ENCODE measurements at regions not wholly inside any gene's neighbourhood (a gene's known extent, or its start where the extent isn't known, plus 50 kb on each side); places are given as distances from the start of the nearest gene placed in this dataset.

DNA sequence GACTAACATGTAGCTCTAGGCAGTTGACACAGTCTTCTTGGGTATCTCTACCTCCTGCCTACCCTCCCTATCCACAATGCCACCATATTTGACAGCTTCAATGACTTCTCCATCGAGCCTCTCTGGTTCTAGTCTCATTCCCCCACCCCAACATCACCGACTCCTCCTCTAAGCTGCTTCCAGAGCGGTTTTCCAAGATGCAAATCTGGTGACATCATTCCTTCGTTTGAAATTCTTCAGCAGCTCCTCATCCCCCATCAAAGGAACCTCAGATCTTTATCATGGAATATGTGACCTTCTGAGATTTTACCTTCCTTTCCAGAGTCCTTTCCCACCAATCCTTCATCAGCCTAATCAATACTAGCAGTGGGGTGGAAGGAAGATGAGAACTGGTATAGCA lies 352.4 kb upstream of the RUNX1 start:
- TF ChIP-seq, protein P1, sequence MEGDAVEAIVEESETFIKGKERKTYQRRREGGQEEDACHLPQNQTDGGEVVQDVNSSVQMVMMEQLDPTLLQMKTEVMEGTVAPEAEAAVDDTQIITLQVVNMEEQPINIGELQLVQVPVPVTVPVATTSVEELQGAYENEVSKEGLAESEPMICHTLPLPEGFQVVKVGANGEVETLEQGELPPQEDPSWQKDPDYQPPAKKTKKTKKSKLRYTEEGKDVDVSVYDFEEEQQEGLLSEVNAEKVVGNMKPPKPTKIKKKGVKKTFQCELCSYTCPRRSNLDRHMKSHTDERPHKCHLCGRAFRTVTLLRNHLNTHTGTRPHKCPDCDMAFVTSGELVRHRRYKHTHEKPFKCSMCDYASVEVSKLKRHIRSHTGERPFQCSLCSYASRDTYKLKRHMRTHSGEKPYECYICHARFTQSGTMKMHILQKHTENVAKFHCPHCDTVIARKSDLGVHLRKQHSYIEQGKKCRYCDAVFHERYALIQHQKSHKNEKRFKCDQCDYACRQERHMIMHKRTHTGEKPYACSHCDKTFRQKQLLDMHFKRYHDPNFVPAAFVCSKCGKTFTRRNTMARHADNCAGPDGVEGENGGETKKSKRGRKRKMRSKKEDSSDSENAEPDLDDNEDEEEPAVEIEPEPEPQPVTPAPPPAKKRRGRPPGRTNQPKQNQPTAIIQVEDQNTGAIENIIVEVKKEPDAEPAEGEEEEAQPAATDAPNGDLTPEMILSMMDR (IDR thresholded peaks at IDR 0.05; ENCODE audit: low read depth, low read length, missing control alignments), result no peak
- no peak for DNase-seq (ENCODE audit: extremely low read depth, low read depth)
- H3K4me3 ChIP-seq (replicated peaks; ENCODE audit: low read depth, low read length), result no peak overlapping the region

DNA sequence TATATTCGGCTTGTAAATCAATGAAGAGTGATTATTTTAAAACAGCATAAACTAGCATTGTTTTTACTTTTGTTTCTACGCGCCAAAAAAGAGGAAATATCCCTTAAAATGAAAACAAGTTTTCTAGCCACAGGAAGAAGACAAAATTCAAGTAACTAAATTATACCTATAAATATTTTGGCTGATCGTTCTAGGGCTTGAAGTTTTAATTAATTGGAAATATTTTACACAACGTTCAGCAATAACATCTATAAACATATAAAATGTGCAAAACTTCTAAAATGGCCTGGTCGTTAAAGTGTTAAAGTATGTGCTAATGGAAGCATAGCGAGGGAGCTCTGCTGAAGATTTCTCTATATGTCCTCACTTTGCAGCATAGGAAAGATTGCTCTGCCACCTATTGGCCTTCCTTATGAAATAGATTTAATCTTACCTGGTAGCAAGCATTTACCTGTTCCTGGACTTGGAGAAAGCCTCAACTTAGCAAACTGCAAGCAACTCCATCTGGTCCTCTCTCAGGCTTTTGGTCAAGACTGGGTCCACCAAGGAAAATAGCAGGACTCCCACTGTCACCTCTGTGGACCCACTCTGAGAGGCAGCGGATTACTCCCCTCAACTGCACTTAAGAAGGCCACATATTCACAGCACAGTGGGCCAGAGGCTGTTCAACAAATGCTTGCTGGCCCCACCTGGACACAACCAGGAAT lies 351.3 kb upstream of the RUNX1 start:
- H3K4me3 ChIP-seq (replicated peaks; ENCODE audit: low read depth, low read length), result no peak overlapping the region
- peak; percentile 17 for DNase-seq (ENCODE audit: extremely low read depth, low read depth)
- TF ChIP-seq, protein P1 (IDR thresholded peaks at IDR 0.05; ENCODE audit: low read depth, low read length, missing control alignments), result peak; percentile 35

DNA sequence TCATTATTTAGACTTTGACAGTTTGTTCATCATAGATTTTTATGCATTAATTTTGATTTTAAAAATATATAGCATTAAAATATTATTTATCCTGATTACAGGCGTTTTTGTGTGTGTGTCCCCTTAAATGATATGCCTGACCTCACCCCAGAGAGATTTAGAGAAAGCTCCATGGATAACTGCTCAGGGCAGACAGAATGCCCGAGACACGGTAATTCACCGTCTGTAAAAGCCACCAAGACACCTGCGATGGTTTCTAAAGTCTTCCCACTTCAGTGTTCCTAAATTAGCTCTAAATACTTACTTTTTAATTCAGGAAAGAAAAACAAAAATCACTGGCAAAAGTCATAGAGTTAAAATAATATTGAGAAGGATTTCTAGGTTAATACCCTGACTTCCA lies 350.6 kb upstream of the RUNX1 start:
- TF ChIP-seq, protein P1 (IDR thresholded peaks at IDR 0.05; ENCODE audit: low read depth, low read length, missing control alignments), result no peak
- no peak overlapping the region for H3K4me3 ChIP-seq (replicated peaks; ENCODE audit: low read depth, low read length)
- no peak for DNase-seq (ENCODE audit: extremely low read depth, low read depth)

DNA sequence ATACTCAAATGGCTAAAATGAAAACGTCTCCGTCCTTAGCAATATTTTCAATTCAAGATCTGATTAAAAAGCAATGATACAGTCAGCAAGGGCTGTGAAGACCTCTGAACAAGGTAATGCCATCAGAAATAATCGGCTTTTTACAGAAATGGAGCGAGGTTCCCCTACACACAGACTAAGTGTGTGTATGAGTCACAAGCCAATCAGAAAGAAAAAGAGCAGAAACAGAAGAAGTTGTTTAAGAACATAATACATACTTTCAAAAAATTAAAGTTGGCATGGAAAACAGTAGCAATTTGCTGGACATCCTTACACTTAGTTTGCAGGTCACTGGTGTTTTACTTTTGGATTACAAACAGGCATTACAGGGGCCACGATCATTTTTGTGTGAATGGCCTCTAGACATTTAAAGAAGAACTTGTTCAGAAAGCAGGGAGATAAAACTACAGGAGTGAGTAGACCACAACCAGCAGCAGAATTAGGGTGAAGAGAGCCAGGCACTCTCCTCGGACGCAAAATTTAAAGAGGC lies 350.0 kb upstream of the RUNX1 start:
- TF ChIP-seq, protein P1 (IDR thresholded peaks at IDR 0.05; ENCODE audit: low read depth, low read length, missing control alignments), result no peak
- no peak for DNase-seq (ENCODE audit: extremely low read depth, low read depth)
- H3K4me3 ChIP-seq (replicated peaks; ENCODE audit: low read depth, low read length), result no peak overlapping the region

DNA sequence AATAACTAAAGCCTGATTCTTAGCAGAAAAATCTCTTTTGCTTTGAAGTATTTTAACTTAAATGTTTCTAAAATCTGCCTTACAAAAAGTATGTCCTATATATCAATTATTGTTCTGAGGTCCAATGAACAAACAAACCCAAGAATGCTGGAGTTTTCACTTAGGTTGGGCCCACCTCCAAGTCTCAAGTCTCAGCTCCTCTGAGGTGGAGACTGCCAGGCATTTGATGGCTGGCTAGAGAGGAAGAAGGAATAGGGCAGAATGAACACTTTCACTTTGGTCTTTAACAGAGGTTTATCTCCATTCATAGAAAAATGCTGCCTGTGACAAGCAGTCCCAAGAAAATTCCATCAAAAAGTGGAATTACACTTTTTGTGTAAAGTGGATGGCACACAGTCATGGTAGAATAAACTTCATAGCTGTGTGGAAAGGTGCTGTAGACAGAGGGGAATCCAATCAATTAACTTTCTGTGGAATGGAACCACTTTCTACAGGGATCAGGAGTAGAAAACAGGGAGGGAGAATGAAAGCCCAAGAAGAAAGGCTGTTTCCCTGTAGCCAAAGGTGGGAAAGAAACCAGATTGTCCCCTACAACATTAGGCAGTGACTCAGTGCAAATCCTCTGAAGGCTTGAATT lies 349.4 kb upstream of the RUNX1 start:
- H3K4me3 ChIP-seq (replicated peaks; ENCODE audit: low read depth, low read length), result no peak overlapping the region
- no peak for DNase-seq (ENCODE audit: extremely low read depth, low read depth)
- TF ChIP-seq, protein P1 (IDR thresholded peaks at IDR 0.05; ENCODE audit: low read depth, low read length, missing control alignments), result no peak

DNA sequence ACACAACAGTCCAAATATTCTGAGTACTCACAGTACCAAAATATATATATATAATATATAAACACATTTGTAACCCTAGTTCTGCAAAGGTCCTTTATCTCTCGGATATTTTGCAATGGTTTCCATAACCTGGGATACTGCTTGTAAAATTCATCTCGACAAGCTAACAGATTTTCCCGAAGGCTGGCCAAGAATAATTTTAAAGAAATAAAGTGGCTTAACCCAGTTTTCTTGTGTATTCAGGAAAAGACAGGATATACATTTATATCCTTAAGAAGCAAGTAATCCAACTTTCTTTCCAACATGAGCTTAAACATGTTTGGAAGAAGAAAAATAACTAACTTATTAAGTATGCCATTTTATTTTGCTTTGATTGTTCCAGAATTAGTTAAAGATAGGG lies 348.7 kb upstream of the RUNX1 start:
- no peak for DNase-seq (ENCODE audit: extremely low read depth, low read depth)
- H3K4me3 ChIP-seq (replicated peaks; ENCODE audit: low read depth, low read length), result no peak overlapping the region
- TF ChIP-seq, protein P1 (IDR thresholded peaks at IDR 0.05; ENCODE audit: low read depth, low read length, missing control alignments), result no peak

Measured in HFF-Myc (cell line).